Right lung (tissue), 2 donors: ENCODE measurements at regions not wholly inside any gene's neighbourhood (a gene's known extent, or its start where the extent isn't known, plus 50 kb on each side); places are given as distances from the start of the nearest gene placed in this dataset.

Experiments
- DNase-seq, 2 donors: peaks; one replicate each; pipeline ENCODE4 v3.0.0-alpha.2; 2013

GRCh38 chr11:119794756-119795155 is 65.8 kb upstream of the NECTIN1 start:
- DNase-seq, result no peak

GRCh38 chr11:119794141-119794665 is 65.2 kb upstream of the NECTIN1 start:
- no peak for DNase-seq

GRCh38 chr11:119793335-119793984 is 64.5 kb upstream of the NECTIN1 start:
- no peak for DNase-seq

- DNase-seq, result peak; percentile 13 to 21
These were observed 62.7 kb upstream of the NECTIN1 start for GRCh38 chr11:119791701-119792151.

GRCh38 chr11:119791047-119791446 is 62.0 kb upstream of the NECTIN1 start:
- DNase-seq, result no peak

- no peak for DNase-seq
These were observed 61.5 kb upstream of the NECTIN1 start for GRCh38 chr11:119790476-119790875.

- no peak for DNase-seq
These were observed 60.9 kb upstream of the NECTIN1 start for GRCh38 chr11:119789766-119790407.

- DNase-seq, result no peak
These were observed 60.0 kb upstream of the NECTIN1 start for GRCh38 chr11:119788911-119789560.

GRCh38 chr11:119788096-119788883 is 59.3 kb upstream of the NECTIN1 start:
- DNase-seq, result no peak

GRCh38 chr11:119787074-119787461 is 58.1 kb upstream of the NECTIN1 start:
- DNase-seq, result no peak

GRCh38 chr11:119786431-119787073 is 57.6 kb upstream of the NECTIN1 start:
- DNase-seq, result no peak

GRCh38 chr11:119785131-119785530 is 56.1 kb upstream of the NECTIN1 start:
- no peak for DNase-seq

GRCh38 chr11:119784421-119784820 is 55.4 kb upstream of the NECTIN1 start:
- DNase-seq, result no peak

GRCh38 chr11:119783466-119784400 is 54.7 kb upstream of the NECTIN1 start:
- no peak for DNase-seq

GRCh38 chr11:119782739-119783072 is 53.7 kb upstream of the NECTIN1 start:
- no peak for DNase-seq

GRCh38 chr11:119782006-119782738 is 53.2 kb upstream of the NECTIN1 start:
- DNase-seq, result no peak

- DNase-seq, result no peak
These were observed 51.4 kb upstream of the NECTIN1 start for GRCh38 chr11:119780222-119780953.

GRCh38 chr11:119779195-119780071 is 50.4 kb upstream of the NECTIN1 start:
- no peak for DNase-seq
